CD4-positive, alpha-beta T cell treated with Interleukin-12 subunit alpha and Interleukin-12 subunit beta, for 1 hour (primary cell): ENCODE measurements at regions not wholly inside any gene's neighbourhood (a gene's known extent, or its start where the extent isn't known, plus 50 kb on each side); places are given as distances from the start of the nearest gene placed in this dataset.

Experiments
- DNase-seq: peaks from one replicate; pipeline ENCODE4 v3.0.0-alpha.2; 2020

- DNase-seq: no peak
These were observed 402.0 kb upstream of the CADM1 start for GRCh38 chr11:115906171-115906570.

GRCh38 chr11:115905341-115906000 lies 401.3 kb upstream of the CADM1 start:
- no peak for DNase-seq

- no peak for DNase-seq
These were observed 399.0 kb upstream of the CADM1 start for GRCh38 chr11:115903179-115903578.

GRCh38 chr11:115901069-115901468 lies 396.9 kb upstream of the CADM1 start:
- DNase-seq: no peak

- no peak for DNase-seq
These were observed 395.9 kb upstream of the CADM1 start for GRCh38 chr11:115900111-115900510.

GRCh38 chr11:115897707-115898106 lies 393.5 kb upstream of the CADM1 start:
- DNase-seq: no peak

- no peak for DNase-seq
These were observed 391.9 kb upstream of the CADM1 start for GRCh38 chr11:115896084-115896483.

GRCh38 chr11:115895594-115895993 lies 391.4 kb upstream of the CADM1 start:
- DNase-seq: no peak

- no peak for DNase-seq
These were observed 390.0 kb upstream of the CADM1 start for GRCh38 chr11:115894176-115894575.

GRCh38 chr11:115893461-115894099 lies 389.4 kb upstream of the CADM1 start:
- DNase-seq: no peak

GRCh38 chr11:115892016-115892415 lies 387.8 kb upstream of the CADM1 start:
- no peak for DNase-seq

- no peak for DNase-seq
These were observed 387.4 kb upstream of the CADM1 start for GRCh38 chr11:115891581-115891980.

- no peak for DNase-seq
These were observed 386.3 kb upstream of the CADM1 start for GRCh38 chr11:115890500-115890899.

- no peak for DNase-seq
These were observed 385.5 kb upstream of the CADM1 start for GRCh38 chr11:115889712-115890111.

- no peak for DNase-seq
These were observed 383.5 kb upstream of the CADM1 start for GRCh38 chr11:115887727-115888126.

- no peak for DNase-seq
These were observed 383.1 kb upstream of the CADM1 start for GRCh38 chr11:115887316-115887715.

GRCh38 chr11:115886422-115886733 lies 382.2 kb upstream of the CADM1 start:
- DNase-seq: no peak

- no peak for DNase-seq
These were observed 381.6 kb upstream of the CADM1 start for GRCh38 chr11:115885535-115886421.

GRCh38 chr11:115884800-115885534 lies 380.8 kb upstream of the CADM1 start:
- DNase-seq: no peak

GRCh38 chr11:115874843-115875242 lies 370.6 kb upstream of the CADM1 start:
- no peak for DNase-seq

- no peak for DNase-seq
These were observed 369.6 kb upstream of the CADM1 start for GRCh38 chr11:115873813-115874212.

GRCh38 chr11:115872416-115872815 lies 368.2 kb upstream of the CADM1 start:
- DNase-seq: no peak

- no peak for DNase-seq
These were observed 367.0 kb upstream of the CADM1 start for GRCh38 chr11:115871161-115871760.
